ENCODE measurements at regions not wholly inside any gene's neighbourhood (a gene's known extent, or its start where the extent isn't known, plus 50 kb on each side); places are given as distances from the start of the nearest gene placed in this dataset.

GRCh38 chr16:82323171-82323570 is 153.1 kb upstream of the MPHOSPH6 start:
- H3K27ac ChIP-seq (ENCODE audit: control insufficient read depth, insufficient read depth): no peak overlapping the region
- POLR2A ChIA-PET: no interaction called here
- no peaks in the 10 kb centered on the region; the same call in 1 of the 3 replicates for H3K9me3 ChIP-seq (replicated peaks; ENCODE audit: control insufficient read depth, insufficient read depth, low read length)
- CTCF ChIA-PET: no interaction called here
- FAIRE-seq (no peak), ATAC-seq (no peak), DNase-seq (ENCODE audit: low read depth, low spot score) (no peak)
- in situ Hi-C loops (cut with MboI): no loop called here
- no peaks in the 10 kb centered on the region; the same call in 1 of the 2 replicates for H4K20me1 ChIP-seq (ENCODE audit: control insufficient read depth, insufficient read depth)
- SMC1A ChIA-PET (ENCODE audit: uncharacterized antibody, unreplicated experiment): interaction anchor here (1.0 kb wide), 1 partner anchor 8 kb away, joined by 4 read pairs; no protein-coding TSS in a partner anchor
- no peak overlapping the region for H2AFZ ChIP-seq (ENCODE audit: control insufficient read depth, low read depth, low read length)
- WGBS (ENCODE audit: insufficient coverage, insufficient replicate concordance, low lambda C conversion rate, missing lambda C conversion rate): 94% methylated on average over 2 of the region's 2 CpGs
- H3K27me3 ChIP-seq (replicated peaks in 1 of 2; ENCODE audit: control insufficient read depth in 2 of 2, insufficient read depth in 2 of 2, low read length in 1 of 2): peaks cover 0 to 3% of the 10 kb centered on the region in 2 experiments; a peak in 1 of 4 replicates
- H3K36me3 ChIP-seq (ENCODE audit: control insufficient read depth in 2 of 2, insufficient read depth in 2 of 2, low read length in 1 of 2): no peaks in the 10 kb centered on the region
- no peak overlapping the region for H3K9ac ChIP-seq (ENCODE audit: control insufficient read depth, insufficient read depth, low read length)
- RAD21 ChIA-PET (ENCODE audit: unreplicated experiment): no interaction called here
- no peaks in the 10 kb centered on the region for H3K79me2 ChIP-seq (ENCODE audit: control insufficient read depth, insufficient read depth, low read length)
- no TSS peak for BruUV-seq (replicated peaks)
- no peak overlapping the region for H3K4me2 ChIP-seq (ENCODE audit: control insufficient read depth, insufficient read depth)
- H3K4me1 ChIP-seq (ENCODE audit: control insufficient read depth, insufficient read depth, low read length): no peaks in the 10 kb centered on the region
- intact Hi-C loops (cut with micrococcal nuclease; ENCODE audit: unreplicated experiment): no loop called here
- H3K4me3 ChIP-seq: no peak overlapping the region
- TF ChIP-seq YBX1 (IDR thresholded peaks at IDR 0.05) (no peak), SREBF2 (IDR thresholded peaks at IDR 0.05; ENCODE audit: low read length) (no peak), SMC3 (IDR thresholded peaks at IDR 0.05; ENCODE audit: borderline replicate concordance, low read length) (no peak), IKZF1 (conservative IDR thresholded peaks at IDR 0.05) (no peak), ATF2 (IDR thresholded peaks at IDR 0.05; ENCODE audit: low read length) (no peak), ATF7 (IDR thresholded peaks at IDR 0.05; ENCODE audit: low read depth) (no peak), MEF2B (IDR thresholded peaks at IDR 0.05; ENCODE audit: partially characterized antibody, poor library complexity, severe bottlenecking) (no peak), NBN (IDR thresholded peaks at IDR 0.05) (no peak), PKNOX1 (IDR thresholded peaks at IDR 0.05) (no peak), STAT1 (conservative IDR thresholded peaks at IDR 0.05) (no peak), POLR2AphosphoS2 (IDR thresholded peaks at IDR 0.05; ENCODE audit: low read depth, low read length) (no peak), BMI1 (IDR thresholded peaks at IDR 0.05; ENCODE audit: borderline replicate concordance) (no peak), KLF5 (IDR thresholded peaks at IDR 0.05; ENCODE audit: partially characterized antibody) (no peak), JUNB (IDR thresholded peaks at IDR 0.05) (no peak)
- TF ChIP-seq, protein P1, sequence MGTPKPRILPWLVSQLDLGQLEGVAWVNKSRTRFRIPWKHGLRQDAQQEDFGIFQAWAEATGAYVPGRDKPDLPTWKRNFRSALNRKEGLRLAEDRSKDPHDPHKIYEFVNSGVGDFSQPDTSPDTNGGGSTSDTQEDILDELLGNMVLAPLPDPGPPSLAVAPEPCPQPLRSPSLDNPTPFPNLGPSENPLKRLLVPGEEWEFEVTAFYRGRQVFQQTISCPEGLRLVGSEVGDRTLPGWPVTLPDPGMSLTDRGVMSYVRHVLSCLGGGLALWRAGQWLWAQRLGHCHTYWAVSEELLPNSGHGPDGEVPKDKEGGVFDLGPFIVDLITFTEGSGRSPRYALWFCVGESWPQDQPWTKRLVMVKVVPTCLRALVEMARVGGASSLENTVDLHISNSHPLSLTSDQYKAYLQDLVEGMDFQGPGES (IDR thresholded peaks at IDR 0.05): no peak
- TF ChIP-seq, protein P2, sequence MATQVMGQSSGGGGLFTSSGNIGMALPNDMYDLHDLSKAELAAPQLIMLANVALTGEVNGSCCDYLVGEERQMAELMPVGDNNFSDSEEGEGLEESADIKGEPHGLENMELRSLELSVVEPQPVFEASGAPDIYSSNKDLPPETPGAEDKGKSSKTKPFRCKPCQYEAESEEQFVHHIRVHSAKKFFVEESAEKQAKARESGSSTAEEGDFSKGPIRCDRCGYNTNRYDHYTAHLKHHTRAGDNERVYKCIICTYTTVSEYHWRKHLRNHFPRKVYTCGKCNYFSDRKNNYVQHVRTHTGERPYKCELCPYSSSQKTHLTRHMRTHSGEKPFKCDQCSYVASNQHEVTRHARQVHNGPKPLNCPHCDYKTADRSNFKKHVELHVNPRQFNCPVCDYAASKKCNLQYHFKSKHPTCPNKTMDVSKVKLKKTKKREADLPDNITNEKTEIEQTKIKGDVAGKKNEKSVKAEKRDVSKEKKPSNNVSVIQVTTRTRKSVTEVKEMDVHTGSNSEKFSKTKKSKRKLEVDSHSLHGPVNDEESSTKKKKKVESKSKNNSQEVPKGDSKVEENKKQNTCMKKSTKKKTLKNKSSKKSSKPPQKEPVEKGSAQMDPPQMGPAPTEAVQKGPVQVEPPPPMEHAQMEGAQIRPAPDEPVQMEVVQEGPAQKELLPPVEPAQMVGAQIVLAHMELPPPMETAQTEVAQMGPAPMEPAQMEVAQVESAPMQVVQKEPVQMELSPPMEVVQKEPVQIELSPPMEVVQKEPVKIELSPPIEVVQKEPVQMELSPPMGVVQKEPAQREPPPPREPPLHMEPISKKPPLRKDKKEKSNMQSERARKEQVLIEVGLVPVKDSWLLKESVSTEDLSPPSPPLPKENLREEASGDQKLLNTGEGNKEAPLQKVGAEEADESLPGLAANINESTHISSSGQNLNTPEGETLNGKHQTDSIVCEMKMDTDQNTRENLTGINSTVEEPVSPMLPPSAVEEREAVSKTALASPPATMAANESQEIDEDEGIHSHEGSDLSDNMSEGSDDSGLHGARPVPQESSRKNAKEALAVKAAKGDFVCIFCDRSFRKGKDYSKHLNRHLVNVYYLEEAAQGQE (IDR thresholded peaks at IDR 0.05; ENCODE audit: low read depth, low read length): no peak

Measured in GM12878 (cell line).